Fibroblast of skin of back (primary cell): ENCODE measurements at regions not wholly inside any gene's neighbourhood (a gene's known extent, or its start where the extent isn't known, plus 50 kb on each side); places are given as distances from the start of the nearest gene placed in this dataset.

Source experiments
- DNase-seq: peaks from one replicate; pipeline ENCODE4 v3.0.0-alpha.2; 2013

DNA sequence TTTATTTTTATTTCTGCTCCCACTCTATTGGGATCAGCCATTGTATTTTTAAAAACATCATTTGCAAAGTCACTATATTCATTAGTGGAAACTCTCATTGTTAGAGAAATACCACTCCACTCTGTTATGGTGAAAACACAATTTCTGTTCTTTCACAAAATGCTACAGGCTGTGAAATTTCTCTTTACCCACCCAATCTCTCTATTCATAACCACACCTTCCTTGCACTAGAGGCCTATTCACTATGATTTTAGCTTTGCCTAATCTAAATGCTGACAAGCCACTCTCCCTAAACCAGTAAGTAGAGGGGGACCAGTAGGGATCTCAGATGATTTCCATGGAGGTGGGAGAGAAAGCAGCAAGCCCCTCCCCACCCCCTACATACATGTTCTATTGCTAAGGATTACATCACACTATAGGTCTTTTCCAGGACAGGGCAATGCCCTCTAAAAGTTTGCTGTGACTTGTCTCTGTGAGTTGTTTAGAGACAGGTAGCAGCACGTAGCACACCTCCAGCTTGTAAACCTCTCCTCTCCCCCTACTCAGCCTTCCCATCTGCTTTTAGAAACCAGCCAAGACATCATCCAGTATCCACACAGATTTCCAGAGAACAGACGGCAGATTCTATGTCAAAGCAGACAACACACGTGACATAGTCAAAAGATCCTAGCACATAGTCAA, 58.3 kb upstream of the PPP1R3C start:
- no peak for DNase-seq

DNA sequence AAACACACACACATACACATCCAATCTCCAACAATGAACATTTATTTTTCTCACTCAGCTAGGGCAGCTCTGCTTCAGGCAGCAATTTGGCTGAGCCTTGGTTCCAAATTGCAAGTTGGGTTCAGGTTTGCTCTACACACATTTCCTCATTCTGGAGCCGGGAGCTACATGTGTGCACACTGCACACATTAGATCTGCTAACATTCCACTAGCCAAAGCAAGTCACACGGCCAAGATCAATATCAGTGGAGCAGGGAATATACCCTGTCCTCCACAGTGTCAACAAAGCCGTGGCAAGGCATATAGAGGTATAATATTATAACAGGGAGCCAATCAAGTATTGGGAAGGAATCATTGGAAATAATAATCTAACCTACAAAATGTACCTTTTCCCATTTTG, 57.5 kb upstream of the PPP1R3C start:
- no peak for DNase-seq

- DNase-seq, result peak; percentile 60
These were observed 56.9 kb upstream of the PPP1R3C start for GRCh38 chr10:91689731-91690168.

GRCh38 chr10:91684841-91685240, 52.0 kb upstream of the PPP1R3C start:
- peak; percentile 12 for DNase-seq

- DNase-seq, result peak; percentile 90
These were observed 51.1 kb upstream of the PPP1R3C start for GRCh38 chr10:91683975-91684374.

DNA sequence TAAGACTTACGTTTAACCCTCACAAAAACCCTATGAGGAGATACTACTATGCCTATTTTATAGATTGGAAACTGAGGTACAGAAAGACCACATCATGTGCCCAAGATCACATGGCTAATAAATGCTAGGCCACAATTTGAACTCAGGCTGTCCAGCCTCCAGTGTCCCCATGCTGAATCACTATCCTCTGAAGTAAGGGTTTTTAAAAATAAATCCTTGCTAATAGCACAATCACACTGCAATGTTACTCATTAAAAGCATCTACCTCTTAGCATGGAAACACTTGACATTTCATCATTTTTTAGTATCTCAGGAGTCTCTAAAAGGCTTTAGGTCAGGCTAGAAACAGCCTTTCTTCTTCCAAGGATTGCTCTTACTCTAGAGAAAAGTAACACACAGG, 50.0 kb upstream of the PPP1R3C start:
- DNase-seq, result peak; percentile 11
